Ovary (tissue), 7 donors: ENCODE measurements at regions not wholly inside any gene's neighbourhood (a gene's known extent, or its start where the extent isn't known, plus 50 kb on each side); places are given as distances from the start of the nearest gene placed in this dataset.

Experiments used
- DNase-seq, 5 donors: peaks; one replicate each; pipeline ENCODE4 v3.0.0-alpha.2; 2019 to 2020
- H3K27ac ChIP-seq, 2 donors: fragments of 200-600 bp; one replicate each; pipeline versions ENCODE4 v1.5.1 to v1.8.0; 2019 to 2022
- H3K27me3 ChIP-seq: fragments of 200-600 bp; one replicate; pipeline ENCODE4 v1.8.0; 2022
- H3K36me3 ChIP-seq: fragments of 200-600 bp; sonication (generic); one replicate; pipeline ENCODE4 v1.5.1; 2019
- H3K4me1 ChIP-seq: one replicate; pipeline ENCODE4 v1.8.1; 2013; ENCODE audit warnings: mild to moderate bottlenecking, moderate library complexity; ENCODE audit not compliant: insufficient read depth
- H3K4me3 ChIP-seq: fragments of 200-600 bp; sonication (generic); one replicate; pipeline ENCODE4 v1.5.1; 2017
- H3K9me3 ChIP-seq, 2 donors: fragments of 200-600 bp in 1 of 2; sonication (generic) in 1 of 2; one replicate each; pipeline versions ENCODE4 v1.5.1 to v1.8.1; 2013 to 2019; ENCODE audit warnings: mild to moderate bottlenecking in 1 of 2, moderate library complexity in 1 of 2
- EP300 ChIP-seq: sonication (generic); formaldehyde crosslinking; IDR thresholded peaks from one replicate; pipeline ENCODE4 v1.6.1; 2017; ENCODE audit warnings: antibody characterized with exemption
- POLR2A ChIP-seq: fragments of 450-650 bp; IDR thresholded peaks from one replicate; pipeline ENCODE4 v1.6.1; 2017; ENCODE audit warnings: antibody characterized with exemption, mild to moderate bottlenecking, moderate library complexity
- WGBS, 3 donors: extraction: QIAGEN DNeasy Blood & Tissue Kit in 1 of 3; methylation state at CpG; one replicate each; pipeline versions ENCODE4 v1.1.5 to v1.1.7; 2013 to 2017; 5-methylcytosine and 5-hydroxymethylcytosine counted together
- intact Hi-C, 4 donors: fragments of 100-400 bp; cut with DNase I; formaldehyde crosslinking; loops; one replicate each; pipeline versions ENCODE4 v1.11.0 to v1.15.1; 2022 to 2023
- TF ChIP-seq, protein P1 (sequence below), 3 donors: fragments of 450-650 bp in 2 of 3; fragments of 200-600 bp in 1 of 3; IDR thresholded peaks; one replicate each; pipeline versions ENCODE4 v1.5.1 to v1.8.0; 2016 to 2022; ENCODE audit warnings: antibody characterized with exemption in 3 of 3, mild to moderate bottlenecking in 1 of 3
- donor health status: DM: no; HTN: no; CAD: no; lungs with moderate emphysema.
- donor health status: DM: no; HTN: no; CAD: no.
- donor health status: Bipolar disorder and iron deficiency.
- donor health status: DM: no; HTN: no; CAD: no.
- donor health status: DM: yes; HTN: yes; CAD: no.

- Histone ChIP-seq H3K4me3 (no peak overlapping the region), H3K36me3 (no peaks in the 10 kb centered on the region), H3K27ac (no peak overlapping the region), H3K9me3 (no peaks in the 10 kb centered on the region), H3K4me1 (no peaks in the 10 kb centered on the region), H3K27me3 (no peaks in the 10 kb centered on the region)
- DNase-seq = no peak
- intact Hi-C loops = no loop called here
- TF ChIP-seq EP300 (no peak), POLR2A (no peak)
- TF ChIP-seq, protein P1, sequence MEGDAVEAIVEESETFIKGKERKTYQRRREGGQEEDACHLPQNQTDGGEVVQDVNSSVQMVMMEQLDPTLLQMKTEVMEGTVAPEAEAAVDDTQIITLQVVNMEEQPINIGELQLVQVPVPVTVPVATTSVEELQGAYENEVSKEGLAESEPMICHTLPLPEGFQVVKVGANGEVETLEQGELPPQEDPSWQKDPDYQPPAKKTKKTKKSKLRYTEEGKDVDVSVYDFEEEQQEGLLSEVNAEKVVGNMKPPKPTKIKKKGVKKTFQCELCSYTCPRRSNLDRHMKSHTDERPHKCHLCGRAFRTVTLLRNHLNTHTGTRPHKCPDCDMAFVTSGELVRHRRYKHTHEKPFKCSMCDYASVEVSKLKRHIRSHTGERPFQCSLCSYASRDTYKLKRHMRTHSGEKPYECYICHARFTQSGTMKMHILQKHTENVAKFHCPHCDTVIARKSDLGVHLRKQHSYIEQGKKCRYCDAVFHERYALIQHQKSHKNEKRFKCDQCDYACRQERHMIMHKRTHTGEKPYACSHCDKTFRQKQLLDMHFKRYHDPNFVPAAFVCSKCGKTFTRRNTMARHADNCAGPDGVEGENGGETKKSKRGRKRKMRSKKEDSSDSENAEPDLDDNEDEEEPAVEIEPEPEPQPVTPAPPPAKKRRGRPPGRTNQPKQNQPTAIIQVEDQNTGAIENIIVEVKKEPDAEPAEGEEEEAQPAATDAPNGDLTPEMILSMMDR (IDR thresholded peaks at IDR 0.05) = no peak
These were observed 724.7 kb upstream of the FZD8 start for GRCh38 chr10:36366843-36367242.

GRCh38 chr10:36366065-36366464, 724.0 kb upstream of the FZD8 start:
- Histone ChIP-seq H3K36me3 (no peaks in the 10 kb centered on the region), H3K4me3 (no peak overlapping the region), H3K27me3 (no peaks in the 10 kb centered on the region), H3K4me1 (no peaks in the 10 kb centered on the region), H3K9me3 (no peaks in the 10 kb centered on the region), H3K27ac (no peak overlapping the region)
- intact Hi-C loops = no loop called here
- DNase-seq = no peak
- WGBS, 3 donors = 88 to 90% (median 89%) methylated on average over 2 of the region's 2 CpGs
- TF ChIP-seq, protein P1 (IDR thresholded peaks at IDR 0.05) = no peak
- TF ChIP-seq EP300 = no peak
- no peak for TF ChIP-seq POLR2A

DNA sequence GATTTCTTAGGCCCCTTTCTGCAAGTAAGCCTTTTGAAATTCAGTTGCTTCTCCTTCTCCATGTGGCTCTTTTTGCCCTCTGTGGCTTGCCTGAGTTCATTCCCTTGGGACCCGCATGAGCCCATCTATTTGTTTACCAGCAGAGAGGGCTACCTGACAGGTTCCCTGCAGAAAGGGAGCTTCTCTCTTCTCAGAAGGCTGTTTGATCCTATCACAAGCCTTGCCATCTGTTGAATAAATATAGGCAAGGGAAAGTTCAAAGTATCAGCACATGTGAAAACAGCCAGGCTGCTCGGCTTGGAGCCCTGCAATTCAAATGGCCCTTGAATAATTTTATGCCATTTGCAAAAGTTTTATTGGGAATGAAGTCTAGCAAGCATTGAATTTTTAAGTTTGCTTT, 720.2 kb upstream of the FZD8 start:
- Histone ChIP-seq H3K27ac (no peak overlapping the region), H3K4me3 (no peak overlapping the region), H3K4me1 (no peaks in the 10 kb centered on the region), H3K9me3 (no peaks in the 10 kb centered on the region), H3K27me3 (no peaks in the 10 kb centered on the region), H3K36me3 (no peaks in the 10 kb centered on the region)
- intact Hi-C loops = no loop called here
- DNase-seq = no peak
- 54 to 72% (median 63%) methylated on average over 2 of the region's 2 CpGs for WGBS, 3 donors
- TF ChIP-seq POLR2A (no peak), EP300 (no peak)
- TF ChIP-seq, protein P1 (IDR thresholded peaks at IDR 0.05) = no peak

GRCh38 chr10:36358736-36359135, 716.6 kb upstream of the FZD8 start:
- H3K27ac ChIP-seq = no peak overlapping the region
- no peak for DNase-seq
- WGBS, 3 donors = 49 to 72% (median 61%) methylated on average over 3 of the region's 3 CpGs
- no peaks in the 10 kb centered on the region for H3K27me3 ChIP-seq
- intact Hi-C loops = no loop called here
- H3K4me1 ChIP-seq = no peaks in the 10 kb centered on the region
- TF ChIP-seq POLR2A = no peak
- TF ChIP-seq EP300 = no peak
- TF ChIP-seq, protein P1 (IDR thresholded peaks at IDR 0.05) = no peak
- no peaks in the 10 kb centered on the region for H3K9me3 ChIP-seq
- H3K4me3 ChIP-seq = no peak overlapping the region
- H3K36me3 ChIP-seq = no peaks in the 10 kb centered on the region

GRCh38 chr10:36354633-36355032, 712.5 kb upstream of the FZD8 start:
- Histone ChIP-seq H3K4me3 (no peak overlapping the region), H3K27me3 (no peaks in the 10 kb centered on the region), H3K36me3 (no peaks in the 10 kb centered on the region), H3K4me1 (no peaks in the 10 kb centered on the region), H3K9me3 (no peaks in the 10 kb centered on the region), H3K27ac (no peak overlapping the region)
- TF ChIP-seq POLR2A (no peak), EP300 (no peak)
- TF ChIP-seq, protein P1 (IDR thresholded peaks at IDR 0.05) = no peak
- intact Hi-C loops = no loop called here
- WGBS, 3 donors = 90 to 95% (median 90%) methylated on average over 2 of the region's 2 CpGs
- DNase-seq = no peak
